K562 (cell line): ENCODE measurements at regions not wholly inside any gene's neighbourhood (a gene's known extent, or its start where the extent isn't known, plus 50 kb on each side); places are given as distances from the start of the nearest gene placed in this dataset.

Source experiments
- ATAC-seq: fragments of 200-7000 bp; cut with Tn5 transposase; 3 replicates; pipeline ENCODE4 v1.9.1; 2020; ENCODE audit warnings: moderate library complexity
- BruUV-seq: library from RNA; stranded (reverse); fragments of 400-500 nt; replicated peaks from 2 replicates; lab custom pipeline; 2021; lab: Mats Ljungman, UMichigan
- CTCF ChIA-PET: fragments of 300-600 bp; formaldehyde crosslinking; extraction: SDS; loops from one replicate; lab custom pipeline; 2021; ENCODE audit warnings: low intra/inter-chr PET ratio; lab: Yijun Ruan, JAX
- POLR2A ChIA-PET: fragments of 300-600, 350-650 bp; sonication (Branson Sonifier 250); formaldehyde crosslinking; extraction: SDS; loops from one replicate; lab custom pipeline; 2021; ENCODE audit warnings: antibody characterized with exemption, inconsistent platforms; lab: Yijun Ruan, JAX
- DNase-seq, 4 experiments: peaks; one replicate each; pipeline versions ENCODE4 v3.0.0 to v3.0.0-alpha.2; 2011 to 2018; ENCODE audit warnings: low spot score in 3 of 4, mixed read lengths in 3 of 4; ENCODE audit errors: extremely low read depth in 1 of 4
- FAIRE-seq: peaks from 2 replicates; lab custom pipeline; 2011; peaks lifted over from hg19 to GRCh38; lab: Jason Lieb, UNC
- H2AFZ ChIP-seq: 2 replicates; pipeline ENCODE4 v1.6.0; 2011; ENCODE audit warnings: low read depth, low read length, control low read depth, inconsistent platforms
- H3K27ac ChIP-seq: fragments of 200-600 bp; 3 replicates; pipeline ENCODE4 v1.8.0; 2011; ENCODE audit warnings: low read depth, mild to moderate bottlenecking, control low read depth, inconsistent platforms, low read length, moderate library complexity, mixed read lengths; ENCODE audit errors: extremely low read depth
- H3K27me3 ChIP-seq, 2 experiments: fragments of 300-600 bp in 1 of 2; 2 replicates in 1 of 2; 3 replicates in 1 of 2; pipeline versions ENCODE4 v1.6.0 to v1.8.0; 2011; ENCODE audit warnings: inconsistent platforms in 2 of 2, low read length in 2 of 2, mild to moderate bottlenecking in 1 of 2, mixed read lengths in 1 of 2, moderate library complexity in 1 of 2; ENCODE audit not compliant: control insufficient read depth in 2 of 2, insufficient read depth in 2 of 2
- H3K36me3 ChIP-seq: fragments of 300-600 bp; 3 replicates; pipeline ENCODE4 v1.8.0; 2011; ENCODE audit warnings: mild to moderate bottlenecking, low read length, inconsistent platforms; ENCODE audit not compliant: control insufficient read depth, insufficient read depth
- H3K4me1 ChIP-seq, 2 experiments: fragments of 200-600 bp in 1 of 2; replicated peaks in 1 of 2; 2 replicates in 1 of 2; 3 replicates in 1 of 2; pipeline versions ENCODE4 v1.5.1 to v1.8.0; 2011; ENCODE audit warnings: inconsistent platforms in 2 of 2, low read length in 2 of 2, mild to moderate bottlenecking in 1 of 2, mixed read lengths in 1 of 2, moderate library complexity in 1 of 2; ENCODE audit not compliant: control insufficient read depth in 2 of 2, insufficient read depth in 2 of 2
- H3K4me2 ChIP-seq: 2 replicates; pipeline ENCODE4 v1.6.1; 2011; ENCODE audit warnings: low read length, control low read depth, inconsistent platforms, mixed read lengths; ENCODE audit not compliant: insufficient read depth
- H3K4me3 ChIP-seq: fragments of 200-600 bp; sonication (generic), shearing (Covaris generic); 2 replicates; pipeline ENCODE4 v1.5.1; 2016; ENCODE audit warnings: control low read depth, inconsistent platforms
- H3K79me2 ChIP-seq: fragments of 200-600 bp; 3 replicates; pipeline ENCODE4 v1.8.0; 2011; ENCODE audit warnings: low read length, inconsistent platforms; ENCODE audit not compliant: control insufficient read depth, insufficient read depth
- H3K9ac ChIP-seq, 2 experiments: 2 replicates each; pipeline versions ENCODE4 v1.6.0 to v1.6.1; 2011; ENCODE audit warnings: low read depth in 2 of 2, low read length in 2 of 2, control low read depth in 1 of 2, inconsistent platforms in 1 of 2, mild to moderate bottlenecking in 1 of 2, mixed read lengths in 1 of 2; ENCODE audit not compliant: insufficient read depth in 1 of 2
- H3K9me1 ChIP-seq: one replicate; pipeline ENCODE4 v1.6.0; 2011; ENCODE audit warnings: inconsistent platforms, mild to moderate bottlenecking, low read length, moderate library complexity; ENCODE audit not compliant: control insufficient read depth, insufficient read depth
- H3K9me3 ChIP-seq: replicated peaks from 2 replicates; pipeline ENCODE4 v1.5.1; 2011; ENCODE audit warnings: low read depth, low read length, inconsistent platforms; ENCODE audit not compliant: control insufficient read depth, insufficient read depth
- H4K20me1 ChIP-seq: replicated peaks from 2 replicates; pipeline ENCODE4 v1.6.1; 2011; ENCODE audit warnings: low read length, inconsistent platforms, mixed read lengths; ENCODE audit not compliant: control insufficient read depth, insufficient read depth
- BRD4 ChIP-seq: fragments of 200-600 bp; sonication (generic); IDR thresholded peaks from 2 replicates; pipeline ENCODE4 v1.6.1; 2017; ENCODE audit warnings: inconsistent platforms
- CREB5 ChIP-seq: fragments of 250-450 bp; sonication (Bioruptor Pico); IDR thresholded peaks from 2 replicates; pipeline ENCODE4 v1.5.0; 2020; ENCODE audit warnings: mild to moderate bottlenecking
- IRF9 ChIP-seq: fragments of 450-650 bp; IDR thresholded peaks from 2 replicates; pipeline ENCODE4 v1.6.1; 2016; ENCODE audit warnings: missing biosample characterization, missing genetic modification characterization
- MEIS2 ChIP-seq: fragments of 450-650 bp; IDR thresholded peaks from 2 replicates; pipeline ENCODE4 v1.6.1; 2014; ENCODE audit warnings: mild to moderate bottlenecking; ENCODE audit not compliant: partially characterized antibody
- PCBP1 ChIP-seq: fragments of 200-400 bp; formaldehyde crosslinking; IDR thresholded peaks from 2 replicates; pipeline ENCODE4 v1.6.1; 2018; ENCODE audit warnings: mild to moderate bottlenecking, low read depth, low read length; ENCODE audit not compliant: poor library complexity, severe bottlenecking
- RAD21 ChIP-seq, 2 experiments: fragments of 250-450 bp in 1 of 2; fragments of 450-650 bp in 1 of 2; sonication (Bioruptor Pico) in 1 of 2; formaldehyde crosslinking in 1 of 2; IDR thresholded peaks in 1 of 2; conservative IDR thresholded peaks in 1 of 2; 2 replicates each; pipeline versions ENCODE4 v1.4.0 to v1.8.0; 2020 to 2022; ENCODE audit warnings: mild to moderate bottlenecking in 2 of 2, moderate library complexity in 1 of 2
- ZNF23 ChIP-seq: fragments of 250-450 bp; sonication (Bioruptor Pico); IDR thresholded peaks from 2 replicates; pipeline ENCODE4 v1.4.0; 2020; ENCODE audit warnings: mild to moderate bottlenecking
- ZNF311 ChIP-seq: fragments of 250-450 bp; sonication (Bioruptor Pico); IDR thresholded peaks from 2 replicates; pipeline ENCODE4 v1.4.0; 2020; ENCODE audit warnings: mild to moderate bottlenecking, moderate library complexity
- WGBS: fragments of 100-300 bp; shearing (Covaris generic); methylation state at CpG from one replicate; pipeline ENCODE4 v1.1.6; 2016; ENCODE audit warnings: low coverage, mixed read lengths; ENCODE audit not compliant: insufficient coverage; ENCODE audit errors: missing lambda C conversion rate; 5-methylcytosine and 5-hydroxymethylcytosine counted together
- in situ Hi-C: fragments of 300-500 bp; cut with MboI; formaldehyde crosslinking; loops from 4 replicates; pipeline ENCODE4 v1.15.0; 2018; ENCODE audit warnings: inconsistent platforms, mixed read lengths
- intact Hi-C: fragments of 100-400 bp; cut with micrococcal nuclease; formaldehyde crosslinking; loops from 2 replicates; pipeline ENCODE4 v1.14.2; 2022

- CTCF ChIA-PET = no interaction called here
Observed at GRCh38 chr11:93250326-93250725, 52.5 kb upstream of the SLC36A4 start.

GRCh38 chr11:93251922-93252321 is 54.1 kb upstream of the SLC36A4 start:
- ATAC-seq (no peak), DNase-seq (no peak), FAIRE-seq (no peak)
- in situ Hi-C loops (no loop called here), intact Hi-C loops (no loop called here)
- ChIA-PET CTCF (no interaction called here), POLR2A (no interaction called here)
- Histone ChIP-seq H3K27me3 (no peaks in the 10 kb centered on the region), H4K20me1 (no peaks in the 10 kb centered on the region), H3K9ac (no peak overlapping the region), H3K9me1 (no peaks in the 10 kb centered on the region), H2AFZ (no peak overlapping the region), H3K9me3 (no peaks in the 10 kb centered on the region), H3K4me1 (no peaks in the 10 kb centered on the region), H3K27ac (no peak overlapping the region), H3K79me2 (no peaks in the 10 kb centered on the region), H3K4me3 (no peak overlapping the region), H3K36me3 (no peaks in the 10 kb centered on the region), H3K4me2 (no peak overlapping the region)
- no TSS peak for BruUV-seq
- WGBS = 0% methylated on average over 1 of the region's 1 CpG
- 0 out of 4 replicates have a peak, but pooled peaks of 1 of the 2 experiments have one; percentile 31 for TF ChIP-seq RAD21 (CRISPR knock-in tag; conservative IDR thresholded peaks at IDR 0.05 in 1 of 2, IDR thresholded peaks at IDR 0.05 in 1 of 2)
- TF ChIP-seq CREB5 (CRISPR knock-in tag) = no peak
- TF ChIP-seq MEIS2 = no peak

More at GRCh38 chr11:93250326-93250725, 52.5 kb upstream of the SLC36A4 start:
- Histone ChIP-seq H2AFZ (no peak overlapping the region), H3K9me3 (no peaks in the 10 kb centered on the region), H4K20me1 (no peaks in the 10 kb centered on the region), H3K9me1 (no peaks in the 10 kb centered on the region), H3K4me1 (no peaks in the 10 kb centered on the region), H3K9ac (no peak overlapping the region), H3K4me3 (no peak overlapping the region), H3K4me2 (no peak overlapping the region), H3K79me2 (no peaks in the 10 kb centered on the region), H3K36me3 (no peaks in the 10 kb centered on the region), H3K27ac (no peak overlapping the region), H3K27me3 (no peaks in the 10 kb centered on the region)
- intact Hi-C loops (no loop called here), in situ Hi-C loops (no loop called here)
- no TSS peak for BruUV-seq
- WGBS = 2% methylated on average over 4 of the region's 4 CpGs
- FAIRE-seq (no peak), DNase-seq (no peak), ATAC-seq (no peak)
- TF ChIP-seq ZNF23 (CRISPR knock-in tag) = no peak
- no peak for TF ChIP-seq ZNF311 (CRISPR knock-in tag)
- no peak for TF ChIP-seq IRF9 (tag)
- TF ChIP-seq BRD4 = no peak
- TF ChIP-seq PCBP1 = no peak
- POLR2A ChIA-PET = interaction anchor here (1.3 kb wide), 1 partner anchor 16 kb away, joined by 4 read pairs; no protein-coding TSS in a partner anchor
